Colonic mucosa (tissue), 4 donors: ENCODE measurements at regions not wholly inside any gene's neighbourhood (a gene's known extent, or its start where the extent isn't known, plus 50 kb on each side); places are given as distances from the start of the nearest gene placed in this dataset.

ENCODE experiments used
- DNase-seq: peaks from one replicate; pipeline ENCODE4 v3.0.0-alpha.2; 2020
- H3K27ac ChIP-seq: fragments of 200-600 bp; one replicate; pipeline ENCODE4 v1.8.0; 2021
- H3K27me3 ChIP-seq: fragments of 200-600 bp; one replicate; pipeline ENCODE4 v1.8.0; 2021
- H3K36me3 ChIP-seq: fragments of 200-600 bp; one replicate; pipeline ENCODE4 v1.8.0; 2021
- H3K4me1 ChIP-seq: fragments of 200-600 bp; one replicate; pipeline ENCODE4 v1.8.0; 2021; ENCODE audit warnings: mild to moderate bottlenecking
- H3K4me3 ChIP-seq: fragments of 200-600 bp; one replicate; pipeline ENCODE4 v1.8.0; 2021
- H3K9ac ChIP-seq, 2 donors: one replicate each; pipeline ENCODE4 v1.7.0; 2013; ENCODE audit warnings: control low read depth in 2 of 2, low read depth in 2 of 2, low read length in 2 of 2
- H3K9me3 ChIP-seq: fragments of 200-600 bp; one replicate; pipeline ENCODE4 v1.8.0; 2021
- intact Hi-C: fragments of 100-400 bp; cut with DNase I; formaldehyde crosslinking; loops from one replicate; pipeline ENCODE4 v1.14.1; 2022
- TF ChIP-seq, protein P1 (sequence below): fragments of 200-600 bp; IDR thresholded peaks from one replicate; pipeline ENCODE4 v1.8.0; 2022; ENCODE audit warnings: antibody characterized with exemption, mild to moderate bottlenecking
- donor health status: healthy.
- donor health status: DM: no; HTN: no; CAD: no.
- donor health status: DM: no; HTN: no; CAD: no.

DNA sequence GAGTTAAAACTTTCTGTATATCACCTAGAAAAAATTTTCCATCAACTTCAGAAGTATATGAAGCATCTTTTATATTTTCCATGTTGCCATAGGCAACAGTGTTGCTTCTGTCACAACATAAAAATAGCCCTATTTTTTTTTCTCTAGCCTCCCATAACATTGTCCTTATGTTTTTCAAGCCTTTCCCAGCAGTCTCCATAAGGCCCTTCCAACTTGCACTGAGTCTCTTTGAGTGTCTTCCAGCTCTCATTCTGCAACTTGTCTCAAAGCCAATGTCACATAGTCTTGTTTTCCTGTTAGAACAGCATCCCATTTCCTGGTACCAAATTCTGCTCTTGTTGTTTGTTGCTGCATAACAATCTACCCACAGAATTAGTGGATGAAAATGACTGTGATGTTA, 1055.5 kb upstream of the GHITM start:
- H3K27me3 ChIP-seq, result no peaks in the 10 kb centered on the region
- intact Hi-C loops, result no loop called here
- H3K9me3 ChIP-seq, result no peaks in the 10 kb centered on the region
- no peaks in the 10 kb centered on the region for H3K4me1 ChIP-seq
- H3K27ac ChIP-seq, result no peak overlapping the region
- TF ChIP-seq, protein P1, sequence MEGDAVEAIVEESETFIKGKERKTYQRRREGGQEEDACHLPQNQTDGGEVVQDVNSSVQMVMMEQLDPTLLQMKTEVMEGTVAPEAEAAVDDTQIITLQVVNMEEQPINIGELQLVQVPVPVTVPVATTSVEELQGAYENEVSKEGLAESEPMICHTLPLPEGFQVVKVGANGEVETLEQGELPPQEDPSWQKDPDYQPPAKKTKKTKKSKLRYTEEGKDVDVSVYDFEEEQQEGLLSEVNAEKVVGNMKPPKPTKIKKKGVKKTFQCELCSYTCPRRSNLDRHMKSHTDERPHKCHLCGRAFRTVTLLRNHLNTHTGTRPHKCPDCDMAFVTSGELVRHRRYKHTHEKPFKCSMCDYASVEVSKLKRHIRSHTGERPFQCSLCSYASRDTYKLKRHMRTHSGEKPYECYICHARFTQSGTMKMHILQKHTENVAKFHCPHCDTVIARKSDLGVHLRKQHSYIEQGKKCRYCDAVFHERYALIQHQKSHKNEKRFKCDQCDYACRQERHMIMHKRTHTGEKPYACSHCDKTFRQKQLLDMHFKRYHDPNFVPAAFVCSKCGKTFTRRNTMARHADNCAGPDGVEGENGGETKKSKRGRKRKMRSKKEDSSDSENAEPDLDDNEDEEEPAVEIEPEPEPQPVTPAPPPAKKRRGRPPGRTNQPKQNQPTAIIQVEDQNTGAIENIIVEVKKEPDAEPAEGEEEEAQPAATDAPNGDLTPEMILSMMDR, result no peak
- DNase-seq, result no peak
- no peak overlapping the region for H3K9ac ChIP-seq
- no peak overlapping the region for H3K4me3 ChIP-seq
- H3K36me3 ChIP-seq, result no peaks in the 10 kb centered on the region

DNA sequence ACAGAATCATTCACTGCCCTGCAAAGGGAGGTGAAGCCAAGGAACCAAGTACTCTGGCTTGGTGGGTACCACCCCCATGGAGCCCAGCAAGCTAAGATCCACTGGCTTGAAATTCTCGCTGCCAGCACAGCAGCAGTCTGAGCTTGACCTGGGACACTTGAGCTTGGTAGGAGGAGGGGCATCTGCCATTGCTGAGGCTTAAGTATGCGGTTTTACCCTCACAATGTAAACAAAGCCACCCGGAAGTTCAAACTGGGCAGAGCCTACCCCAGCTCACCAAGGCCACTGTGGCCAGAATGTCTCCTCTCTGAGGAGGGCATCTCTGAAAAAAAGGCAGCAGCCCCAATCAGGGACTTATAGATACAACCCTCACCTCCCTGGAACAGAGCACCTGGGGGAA, 1050.0 kb upstream of the GHITM start:
- Histone ChIP-seq H3K9ac (no peak overlapping the region), H3K36me3 (no peaks in the 10 kb centered on the region), H3K27me3 (no peaks in the 10 kb centered on the region), H3K9me3 (no peaks in the 10 kb centered on the region), H3K27ac (no peak overlapping the region), H3K4me1 (no peaks in the 10 kb centered on the region), H3K4me3 (no peak overlapping the region)
- intact Hi-C loops, result no loop called here
- no peak for DNase-seq
- TF ChIP-seq, protein P1, result no peak

DNA sequence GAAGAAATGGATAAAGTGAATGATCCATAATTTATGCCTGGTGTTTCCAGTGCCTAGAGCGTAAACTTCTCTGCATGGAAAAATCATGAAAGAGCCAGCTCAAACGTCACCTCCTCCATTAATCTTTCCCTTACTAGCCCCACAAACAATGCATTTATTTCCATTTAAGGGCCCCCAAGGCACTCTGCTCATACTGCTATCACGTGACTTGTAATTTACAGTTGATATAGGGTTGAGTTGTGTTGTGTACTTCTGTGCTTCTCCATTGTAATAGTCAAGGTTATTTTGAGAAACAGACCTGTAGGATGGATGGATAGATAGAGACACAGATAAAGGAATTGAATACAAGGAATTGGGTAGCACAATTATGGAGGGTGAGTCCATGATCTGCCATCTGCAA, 1034.7 kb upstream of the GHITM start:
- H3K27me3 ChIP-seq, result no peaks in the 10 kb centered on the region
- H3K4me1 ChIP-seq, result no peaks in the 10 kb centered on the region
- TF ChIP-seq, protein P1, result no peak
- H3K9me3 ChIP-seq, result no peaks in the 10 kb centered on the region
- no peaks in the 10 kb centered on the region for H3K36me3 ChIP-seq
- H3K9ac ChIP-seq, result no peak overlapping the region
- intact Hi-C loops, result no loop called here
- DNase-seq, result no peak
- no peak overlapping the region for H3K4me3 ChIP-seq
- no peak overlapping the region for H3K27ac ChIP-seq

DNA sequence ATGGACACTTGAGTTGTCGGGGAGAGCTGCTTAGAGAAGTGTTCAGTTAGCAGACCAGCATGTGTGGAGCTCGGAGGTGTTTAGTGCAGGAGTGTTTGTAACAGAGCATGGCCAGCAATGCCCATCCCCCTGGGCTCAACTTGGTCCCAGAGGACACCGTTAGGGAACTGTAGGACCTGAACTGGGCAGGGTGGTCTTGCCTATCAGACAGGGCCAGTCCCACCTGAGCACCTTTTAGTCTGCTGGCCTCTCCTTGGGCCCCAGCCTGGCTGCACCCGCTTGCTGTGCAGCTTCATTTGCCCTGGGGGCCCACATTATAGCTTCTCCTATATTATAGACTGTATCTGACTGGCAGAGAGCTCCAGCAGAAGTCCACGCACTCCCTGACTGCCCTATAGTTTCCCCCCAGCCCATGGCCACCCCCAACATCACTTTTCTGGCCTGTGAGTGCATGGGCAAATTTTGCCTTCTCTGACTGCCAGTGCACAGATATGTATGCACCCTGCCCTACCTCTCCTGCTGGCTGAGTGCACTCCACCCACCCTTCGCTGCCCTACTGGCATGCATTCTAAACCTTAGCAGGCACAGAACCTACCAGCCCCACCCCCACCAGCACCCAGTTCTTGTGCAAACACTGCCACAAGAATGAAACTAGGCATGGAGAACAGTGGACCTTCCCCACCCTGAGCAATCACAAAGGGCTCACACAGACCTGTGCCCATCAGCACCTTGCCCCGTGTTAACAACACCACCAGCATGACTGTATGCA, 1030.6 kb upstream of the GHITM start:
- intact Hi-C loops, result no loop called here
- H3K4me3 ChIP-seq, result no peak overlapping the region
- H3K9me3 ChIP-seq, result no peaks in the 10 kb centered on the region
- TF ChIP-seq, protein P1, result no peak
- no peak for DNase-seq
- no peak overlapping the region for H3K27ac ChIP-seq
- no peak overlapping the region for H3K9ac ChIP-seq
- no peaks in the 10 kb centered on the region for H3K27me3 ChIP-seq
- H3K36me3 ChIP-seq, result no peaks in the 10 kb centered on the region
- no peaks in the 10 kb centered on the region for H3K4me1 ChIP-seq

DNA sequence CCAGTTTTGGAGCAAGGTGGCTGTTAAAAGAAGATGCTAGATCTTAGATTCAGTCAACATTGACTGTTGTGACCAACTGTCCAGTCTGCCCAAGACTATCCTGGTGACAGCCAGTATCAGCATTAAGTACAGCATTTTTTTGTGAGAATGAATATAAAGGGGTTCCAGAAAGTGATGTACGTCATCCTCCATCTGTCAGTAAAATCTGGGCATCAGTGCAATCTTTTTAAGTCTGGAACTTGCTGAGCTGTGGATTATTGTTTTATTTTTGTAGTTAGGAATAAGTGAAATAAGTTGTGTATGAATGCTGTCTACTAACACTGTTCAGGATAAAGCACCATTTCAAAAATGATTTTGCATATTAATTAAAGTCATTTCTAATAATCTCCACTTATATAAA, 1020.0 kb upstream of the GHITM start:
- intact Hi-C loops, result no loop called here
- Histone ChIP-seq H3K27me3 (no peaks in the 10 kb centered on the region), H3K4me1 (no peaks in the 10 kb centered on the region), H3K9ac (no peak overlapping the region), H3K27ac (no peak overlapping the region), H3K9me3 (no peaks in the 10 kb centered on the region), H3K4me3 (no peak overlapping the region), H3K36me3 (no peaks in the 10 kb centered on the region)
- TF ChIP-seq, protein P1, result no peak
- no peak for DNase-seq
